ENCODE measurements at regions not wholly inside any gene's neighbourhood (a gene's known extent, or its start where the extent isn't known, plus 50 kb on each side); places are given as distances from the start of the nearest gene placed in this dataset.

- no peak for DNase-seq
Observed at GRCh38 chr10:118838364-118838763, 83.6 kb upstream of the CACUL1 start.

DNA sequence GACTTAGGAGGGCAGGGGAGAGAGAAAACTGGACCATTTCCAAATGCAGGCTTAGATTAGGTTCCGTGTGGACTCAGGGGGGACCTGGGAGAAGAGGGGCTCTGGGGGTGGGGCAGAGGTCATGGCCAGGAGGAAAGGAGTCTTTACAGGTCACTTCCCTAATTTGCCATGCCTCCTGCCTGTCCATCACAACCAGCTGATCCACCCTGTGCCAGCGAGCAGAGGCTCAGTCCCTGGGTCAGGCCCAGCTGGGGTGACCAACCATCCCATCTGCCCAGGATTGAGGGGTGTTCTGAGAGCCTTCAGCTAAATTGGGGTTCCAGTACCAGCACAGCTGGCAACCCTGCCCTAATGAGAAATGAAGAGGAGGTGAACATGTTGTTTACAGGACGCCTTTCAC is 84.6 kb upstream of the CACUL1 start:
- DNase-seq, result no peak

DNA sequence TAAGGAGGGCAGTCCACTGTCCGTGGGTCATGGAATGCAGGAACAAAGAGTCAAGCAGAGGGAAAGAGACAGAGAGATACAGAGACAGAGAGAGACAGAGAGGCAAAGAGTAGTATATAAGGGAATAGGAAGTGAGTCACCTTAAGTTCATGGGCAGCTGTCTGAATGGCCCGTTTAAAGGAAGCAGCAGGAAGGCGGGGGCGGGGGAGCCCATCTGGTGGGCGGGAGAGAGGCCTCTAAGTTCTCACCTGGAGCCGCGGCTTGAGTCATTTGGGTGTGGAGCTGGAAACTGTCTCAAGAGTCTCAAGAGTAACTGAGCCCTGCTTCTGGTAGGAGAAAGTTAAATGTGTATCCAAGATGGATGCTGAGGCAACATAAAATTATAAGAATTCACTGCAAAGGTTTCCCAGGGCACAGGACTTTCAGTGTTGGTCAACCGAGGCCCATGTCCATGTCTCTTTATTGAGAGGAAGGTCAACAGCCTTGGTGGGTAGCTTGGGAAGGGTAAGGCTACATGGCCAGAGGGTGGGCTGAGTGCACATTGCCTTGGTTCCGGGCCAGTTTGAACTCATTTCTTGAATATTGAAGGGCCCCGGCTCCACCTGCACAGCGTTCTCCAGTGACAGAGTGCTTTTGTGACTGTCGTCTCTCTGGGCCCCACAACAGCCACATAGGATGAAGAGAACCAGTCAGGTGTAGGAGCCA is 85.5 kb upstream of the CACUL1 start:
- no peak for DNase-seq

- DNase-seq, result no peak
Observed at GRCh38 chr10:118840776-118841468, 86.2 kb upstream of the CACUL1 start.

DNA sequence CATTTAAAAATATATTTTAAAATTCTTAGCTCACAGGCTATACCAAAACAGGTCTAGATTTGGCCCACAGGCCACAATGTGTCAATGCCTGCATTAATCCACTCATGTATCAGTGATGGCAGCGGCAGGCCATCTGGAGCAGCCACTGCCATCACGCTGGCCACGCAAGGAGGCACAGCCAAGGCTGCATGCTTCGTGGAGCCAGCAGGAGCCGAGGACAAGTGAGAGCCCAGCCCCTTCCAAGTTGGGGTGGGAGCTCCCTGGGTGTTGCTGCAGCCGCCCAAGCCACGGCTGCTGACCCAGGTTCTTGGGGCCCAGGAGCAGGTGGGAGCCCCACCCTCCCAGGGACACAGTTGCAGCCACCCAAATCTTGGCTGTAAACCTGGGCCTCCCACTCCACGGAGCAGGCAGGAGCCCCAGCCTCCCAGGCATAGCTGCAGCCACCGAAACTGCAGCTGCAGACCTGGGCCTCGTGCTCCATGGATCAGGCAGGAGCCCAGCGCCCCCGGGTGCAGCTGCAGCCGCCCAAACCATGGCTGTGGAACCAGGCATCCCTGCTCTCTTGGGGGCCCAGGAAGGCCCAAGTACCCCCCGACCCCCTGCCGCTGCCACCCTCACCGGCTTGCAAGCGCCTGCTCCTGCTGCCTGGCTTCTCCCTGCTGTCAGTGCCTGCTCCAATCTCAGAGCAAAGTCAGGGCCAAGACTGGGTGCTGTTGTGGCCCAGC is 87.3 kb upstream of the CACUL1 start:
- DNase-seq, result no peak

DNA sequence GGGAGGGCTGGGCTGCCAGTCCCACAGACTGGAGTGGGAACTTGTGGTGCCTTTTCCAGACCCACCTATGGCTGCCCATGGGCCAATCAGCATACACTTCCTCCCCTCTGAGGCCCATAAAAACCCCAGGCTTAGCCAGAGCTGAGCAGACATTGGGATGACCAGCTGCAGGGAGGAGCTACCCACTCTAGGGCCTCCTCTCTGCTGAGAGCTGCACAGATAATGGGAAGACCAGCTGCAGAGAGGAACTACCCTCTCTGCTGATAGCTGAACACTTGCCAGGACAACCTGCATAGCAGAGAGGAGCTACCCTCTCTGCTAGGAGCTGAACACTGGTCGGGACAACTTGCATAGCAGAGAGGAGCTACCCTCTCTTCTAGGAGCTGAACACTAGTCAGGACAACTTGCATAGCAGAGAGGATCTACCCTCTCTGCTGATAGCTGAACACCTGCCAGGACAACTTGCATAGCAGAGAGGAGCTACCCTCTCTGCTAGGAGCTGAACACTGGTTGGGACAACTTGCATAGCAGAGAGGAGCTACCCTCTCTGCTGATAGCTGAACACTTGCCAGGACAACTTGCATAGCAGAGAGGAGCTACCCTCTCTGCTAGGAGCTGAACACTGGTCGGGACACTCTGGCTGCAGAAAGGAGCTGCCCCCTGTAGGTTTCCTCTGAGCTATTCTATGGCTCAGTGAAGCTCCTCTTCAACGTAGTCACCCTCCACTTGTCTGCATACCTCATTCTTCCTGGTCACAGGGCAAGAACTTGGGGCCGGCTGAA is 88.3 kb upstream of the CACUL1 start:
- no peak for DNase-seq

DNA sequence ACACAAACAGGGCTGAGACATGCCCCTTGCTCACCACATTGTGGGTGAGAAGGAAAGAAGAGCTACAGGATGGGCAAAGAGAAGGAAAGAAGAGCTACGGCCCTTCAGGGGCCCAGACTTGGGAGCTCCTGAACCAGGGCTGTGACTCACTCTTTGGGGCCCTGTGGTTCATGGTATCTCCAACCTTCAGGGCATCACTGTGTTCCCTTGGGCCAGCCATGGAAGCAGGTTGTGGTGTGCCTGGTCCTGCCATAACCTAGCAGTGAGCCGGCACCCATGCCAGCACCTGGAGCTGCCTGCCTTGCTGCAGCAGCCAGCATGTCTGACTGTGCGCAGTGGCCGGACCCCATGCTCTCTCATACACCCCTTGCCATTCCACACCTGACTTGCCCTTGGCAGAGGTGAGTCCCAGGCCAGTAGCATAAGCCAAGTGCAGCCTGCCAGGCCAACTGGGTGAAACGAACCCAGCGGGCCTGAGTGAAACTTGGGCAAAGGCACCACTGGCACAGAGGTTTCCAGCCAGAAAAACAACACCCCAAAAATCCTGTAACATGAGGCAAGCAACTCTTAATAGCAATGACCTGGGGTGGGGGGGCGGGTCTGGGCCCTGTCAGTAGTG is 89.0 kb upstream of the CACUL1 start:
- no peak for DNase-seq

GRCh38 chr10:118844731-118845521 is 90.2 kb upstream of the CACUL1 start:
- no peak for DNase-seq

- DNase-seq, result no peak
Observed at GRCh38 chr10:118845776-118846175, 91.0 kb upstream of the CACUL1 start.

- peak; percentile 40 for DNase-seq
Observed at GRCh38 chr10:118850418-118851061, 95.8 kb upstream of the CACUL1 start.

GRCh38 chr10:118851062-118852035 is 96.6 kb upstream of the CACUL1 start:
- no peak for DNase-seq

DNA sequence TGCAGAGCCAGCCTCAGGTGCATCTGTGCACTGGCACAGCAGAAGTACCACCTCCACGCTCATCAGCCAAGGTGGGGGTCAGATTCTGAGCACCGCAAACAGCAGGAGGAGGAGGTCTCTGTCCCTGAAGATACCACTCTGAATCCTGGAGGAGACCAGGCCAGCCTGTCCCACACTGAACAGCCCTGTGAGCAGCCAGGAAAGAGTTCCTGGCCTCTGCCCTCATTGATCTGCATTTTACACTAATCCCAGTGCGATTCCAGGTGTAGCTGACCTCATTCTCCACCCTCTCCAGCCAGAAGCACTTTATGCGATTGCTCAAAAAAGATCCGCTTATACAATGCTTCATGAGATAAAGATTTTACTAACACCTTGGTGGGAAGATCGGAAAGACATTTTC is 99.1 kb upstream of the CACUL1 start:
- no peak for DNase-seq

- DNase-seq, result no peak
Observed at GRCh38 chr10:118856106-118856505, 101.3 kb upstream of the CACUL1 start.

DNA sequence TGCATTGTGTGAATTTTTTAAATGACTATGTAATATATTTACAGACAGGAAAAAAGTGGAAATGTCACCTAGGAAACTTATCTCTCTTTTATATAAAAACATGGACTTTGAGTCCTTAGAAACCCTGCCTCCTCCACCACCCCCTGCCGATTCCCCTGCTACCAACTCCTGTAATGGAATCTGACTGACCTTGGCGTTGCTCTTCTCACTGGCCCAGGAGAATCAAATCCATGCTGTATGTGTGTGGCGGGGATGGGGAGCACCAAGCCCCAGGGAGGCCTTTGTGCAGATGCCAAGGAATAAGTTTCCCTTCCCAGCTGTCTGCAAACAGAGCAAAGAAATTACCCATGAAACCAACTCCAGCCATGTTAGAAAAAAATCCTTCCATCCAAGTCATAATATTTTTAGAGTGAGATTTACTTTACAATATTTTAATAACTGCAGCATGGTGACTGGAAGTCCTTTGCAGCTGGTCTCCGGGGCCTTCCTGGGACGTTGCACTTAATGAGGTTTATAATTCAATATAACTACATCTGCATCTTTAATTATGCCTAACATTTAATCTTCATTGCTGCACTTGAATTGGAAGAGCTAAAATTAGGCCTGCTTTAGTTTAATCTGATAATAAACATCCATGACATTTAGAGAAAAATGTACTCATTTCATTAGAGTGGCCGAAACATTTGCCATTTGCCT is 111.4 kb upstream of the CACUL1 start:
- no peak for DNase-seq

DNA sequence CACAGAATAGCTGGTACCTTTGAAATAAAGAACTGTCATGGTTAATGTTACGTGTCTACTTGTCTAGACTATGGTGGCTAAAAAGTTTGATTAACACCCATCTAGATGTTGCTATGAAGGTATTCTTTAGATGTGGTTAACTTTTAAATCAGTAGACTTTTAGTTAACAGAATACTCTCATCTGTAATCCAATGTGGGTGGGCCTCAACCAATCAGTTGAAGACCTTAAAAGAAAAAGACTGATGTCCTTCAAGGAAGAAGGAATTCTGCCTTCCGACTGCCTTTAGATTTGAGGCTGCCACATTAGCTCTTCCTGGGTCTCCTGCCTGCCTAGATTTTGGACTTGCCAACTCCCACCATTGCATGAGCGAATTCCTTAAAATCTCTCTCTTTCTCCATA is 113.0 kb upstream of the CACUL1 start:
- DNase-seq, result no peak

DNA sequence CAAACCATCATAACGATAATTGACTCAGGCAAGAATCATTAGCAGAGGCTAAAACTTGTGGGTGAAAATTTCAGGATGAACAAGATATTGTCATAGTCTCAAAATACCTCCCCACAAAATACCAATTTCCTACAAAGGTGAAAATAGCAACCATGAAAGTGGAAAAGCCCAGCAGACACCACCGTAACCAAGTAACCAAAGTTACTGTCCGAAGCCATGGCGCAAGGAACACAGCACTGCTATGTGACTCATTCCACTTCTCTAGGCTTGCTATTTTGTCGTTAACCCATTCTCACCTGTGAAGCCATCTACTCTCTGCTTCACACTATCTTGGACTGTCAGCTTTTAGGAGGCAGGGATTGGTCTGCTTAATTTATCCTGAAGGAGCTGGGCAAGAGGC is 113.8 kb upstream of the CACUL1 start:
- no peak for DNase-seq

DNA sequence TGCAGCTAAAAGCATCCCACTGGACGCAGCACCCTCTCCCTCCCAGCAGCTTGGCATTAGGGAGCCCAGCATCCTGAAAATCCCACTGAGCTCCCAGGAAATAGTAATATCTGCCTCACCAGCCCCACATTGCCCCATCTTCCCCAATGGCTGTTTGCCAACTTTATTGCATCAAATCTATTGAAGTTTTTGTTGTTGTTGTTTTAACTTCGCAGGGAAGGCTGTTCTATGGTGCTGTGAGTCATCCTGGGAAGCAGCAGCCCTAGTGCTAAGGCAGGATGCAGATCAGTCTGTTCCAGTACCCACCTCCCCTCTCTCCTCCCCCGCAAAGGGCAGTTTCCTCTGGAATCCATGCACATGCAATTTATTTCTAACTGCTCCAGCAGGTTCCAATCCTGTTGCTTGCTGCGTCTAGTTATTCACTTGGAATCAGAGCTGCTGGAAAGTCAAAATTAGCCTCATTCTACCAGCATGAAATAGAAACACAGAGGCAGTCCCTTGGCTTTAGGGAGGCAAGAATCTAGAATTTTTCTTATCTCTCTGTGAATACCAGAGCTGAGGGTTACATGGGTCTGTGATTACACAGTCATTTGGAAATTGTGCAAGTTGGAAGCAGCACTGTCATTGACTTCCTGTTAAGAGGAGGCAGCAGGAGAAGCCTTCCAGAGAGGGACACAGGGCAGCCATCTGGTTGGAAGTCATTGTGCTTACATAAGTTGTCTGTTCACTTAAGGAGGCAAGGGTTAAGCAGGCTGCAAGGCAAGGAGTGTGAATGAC is 115.9 kb upstream of the CACUL1 start:
- no peak for DNase-seq

- DNase-seq, result no peak
Observed at GRCh38 chr10:118871244-118871865, 116.6 kb upstream of the CACUL1 start.

All from femur (tissue), 1 donor.